ENCODE measurements at regions not wholly inside any gene's neighbourhood (a gene's known extent, or its start where the extent isn't known, plus 50 kb on each side); places are given as distances from the start of the nearest gene placed in this dataset.

GRCh38 chr6:22435151-22435550 is 134.2 kb upstream of the HDGFL1 start:
- H3K14ac ChIP-seq (ENCODE audit: insufficient read depth, low read length): no peak overlapping the region
- no peak for DNase-seq
- H2BK15ac ChIP-seq (ENCODE audit: low read depth, low read length): no peak overlapping the region
- no peaks in the 10 kb centered on the region for H3K4me1 ChIP-seq (ENCODE audit: insufficient read depth, low read length)
- H2BK5ac ChIP-seq (ENCODE audit: insufficient read length, low read length): no peak overlapping the region
- no peak overlapping the region for H3T11ph ChIP-seq (ENCODE audit: low read length)
- no peaks in the 10 kb centered on the region for H3K23me2 ChIP-seq (ENCODE audit: insufficient read length, low read depth, low read length, poor library complexity, severe bottlenecking)
- no peaks in the 10 kb centered on the region for H3K9me3 Mint-ChIP-seq
- no peak overlapping the region for H3K23ac ChIP-seq (ENCODE audit: insufficient read length, low read depth, low read length)
- no peaks in the 10 kb centered on the region for H3K4me1 Mint-ChIP-seq
- no peak overlapping the region for H2BK20ac ChIP-seq (ENCODE audit: low read depth, low read length, poor library complexity, severe bottlenecking)
- no peak overlapping the region for H3K4ac ChIP-seq (ENCODE audit: low read depth, low read length)
- no peak overlapping the region for H2BK12ac ChIP-seq (ENCODE audit: insufficient read length, low read depth, low read length)
- H3K27me3 ChIP-seq (ENCODE audit: insufficient read depth, low read length): no peaks in the 10 kb centered on the region
- WGBS (ENCODE audit: extremely low coverage, insufficient read length, low lambda C conversion rate): no CpG with 5 or more reads among the region's 4 CpGs
- H3K79me1 ChIP-seq (ENCODE audit: insufficient read depth, low read depth, low read length, poor library complexity, severe bottlenecking): no peaks in the 10 kb centered on the region
- H2AK5ac ChIP-seq (ENCODE audit: insufficient read length, low read length): no peak overlapping the region
- H3K4me2 ChIP-seq (ENCODE audit: insufficient read depth, insufficient read length, low read length): no peak overlapping the region
- H3K56ac ChIP-seq (ENCODE audit: insufficient read length, low read depth, low read length): no peak overlapping the region
- no peak overlapping the region for H4K5ac ChIP-seq (ENCODE audit: insufficient read length, low read depth, low read length)
- no peak for TF ChIP-seq CTCF (conservative IDR thresholded peaks at IDR 0.05)
- no peak overlapping the region for H3K4me3 Mint-ChIP-seq
- H4K20me1 ChIP-seq (ENCODE audit: control insufficient read depth, insufficient read depth, insufficient read length): no peaks in the 10 kb centered on the region
- H3K27ac ChIP-seq (ENCODE audit: insufficient read length, low read depth, low read length): no peak overlapping the region
- no peak overlapping the region for H3K9ac ChIP-seq (ENCODE audit: extremely low read depth, insufficient read length, low read length)
- H2BK120ac ChIP-seq (ENCODE audit: low read depth, low read length, poor library complexity, severe bottlenecking): no peak overlapping the region
- H4K8ac ChIP-seq (replicated peaks; ENCODE audit: insufficient read length, low read depth, low read length): no peak overlapping the region
- H3K79me2 ChIP-seq (ENCODE audit: insufficient read depth, low read length): no peaks in the 10 kb centered on the region
- no peak overlapping the region for H3K27ac Mint-ChIP-seq
- H3K9me3 ChIP-seq (ENCODE audit: control insufficient read depth, low read depth, low read length): no peaks in the 10 kb centered on the region
- H3K36me3 Mint-ChIP-seq (ENCODE audit: insufficient read depth in 1 of 3, low read depth in 3 of 3): no peaks in the 10 kb centered on the region
- H2AFZ ChIP-seq (ENCODE audit: low read length): no peak overlapping the region
- H4K91ac ChIP-seq (ENCODE audit: insufficient read length, low read depth, low read length): no peak overlapping the region
- no peaks in the 10 kb centered on the region for H3K27me3 Mint-ChIP-seq (ENCODE audit: low read depth)
- no peak overlapping the region for H3K18ac ChIP-seq (ENCODE audit: insufficient read length, low read depth, low read length)
